Stimulated activated CD4-positive, alpha-beta T cell treated with anti-CD3 and anti-CD28 coated beads, Interleukin-12 subunit alpha, Interleukin-12 subunit beta, amount 100 ng/mL, for 24 hours (primary cell): ENCODE measurements at regions not wholly inside any gene's neighbourhood (a gene's known extent, or its start where the extent isn't known, plus 50 kb on each side); places are given as distances from the start of the nearest gene placed in this dataset.

Experiments
- DNase-seq, 2 experiments: peaks; one replicate each; pipeline ENCODE4 v3.0.0-alpha.2; 2020; ENCODE audit warnings: low read depth in 2 of 2

DNA sequence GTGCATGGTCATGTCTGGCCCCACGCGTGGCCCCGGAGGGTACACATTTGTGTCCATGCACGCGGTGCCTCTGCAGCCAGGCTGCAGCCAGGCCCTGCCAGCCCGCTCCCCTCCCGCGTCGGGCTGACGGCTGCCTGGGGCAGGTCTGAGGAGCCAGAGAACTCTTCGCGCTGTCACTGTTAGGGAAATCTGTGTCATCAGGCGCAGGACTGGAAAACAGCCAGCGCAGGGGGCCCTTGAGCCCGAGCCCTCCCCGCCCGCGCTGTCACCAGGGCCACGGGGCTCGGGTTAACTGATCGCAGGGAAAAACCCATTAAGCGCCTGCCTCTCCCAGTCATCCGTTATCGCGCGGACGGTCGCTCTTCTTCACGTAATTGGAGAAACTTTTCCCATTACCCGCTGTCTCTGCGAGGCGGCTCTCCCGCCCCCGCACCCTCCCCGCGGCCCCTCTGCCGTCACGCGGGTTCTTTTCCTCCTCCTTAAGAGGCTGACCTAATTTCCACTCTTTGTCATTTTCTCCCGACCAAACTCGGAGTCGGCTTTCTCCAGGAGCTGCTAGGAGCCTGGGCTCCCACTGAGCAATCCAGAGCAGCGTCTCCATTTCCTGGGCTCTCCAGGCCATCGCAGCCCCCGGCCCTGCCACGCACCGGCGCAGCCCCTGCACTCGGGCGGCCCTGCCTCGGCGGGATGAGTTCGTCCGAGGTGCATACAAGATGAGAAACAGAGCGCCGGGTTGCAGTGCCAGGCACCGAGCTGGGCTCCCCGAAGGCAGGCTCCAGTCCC is 57.5 kb upstream of the PRR23E start:
- DNase-seq, result peak in 1 of 2 experiments; percentile 15

DNA sequence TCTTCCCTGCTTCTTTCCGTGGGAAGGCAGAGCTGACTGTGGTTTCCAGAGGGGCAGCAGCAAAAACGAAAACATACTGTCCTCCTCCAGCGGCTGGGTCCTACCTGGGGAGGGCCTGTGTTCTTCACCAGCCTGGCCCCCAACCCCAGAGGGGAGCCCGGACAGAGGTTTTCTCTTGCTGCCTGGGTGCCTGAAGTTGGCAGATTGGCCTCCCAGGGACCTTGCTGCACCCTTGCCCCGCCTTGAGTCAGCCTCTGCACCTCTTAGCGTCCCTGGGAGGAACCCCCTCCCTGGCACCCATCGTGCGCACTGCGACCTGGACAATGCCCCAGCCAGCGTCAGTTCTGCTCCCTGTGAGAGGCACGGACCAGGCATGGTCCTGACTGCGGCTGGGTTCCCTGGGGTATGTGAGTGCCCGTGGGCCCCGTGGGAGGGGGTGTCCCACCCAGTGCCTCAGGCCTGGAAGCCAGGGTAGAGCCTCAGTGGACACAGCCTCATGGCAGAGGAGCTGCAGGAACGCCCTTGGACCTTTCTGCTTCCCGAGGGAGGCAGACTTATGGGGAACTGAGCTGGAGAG is 56.8 kb upstream of the PRR23E start:
- no peak for DNase-seq

- no peak for DNase-seq
These were observed 56.2 kb upstream of the PRR23E start for GRCh38 chr3:127136706-127137105.

DNA sequence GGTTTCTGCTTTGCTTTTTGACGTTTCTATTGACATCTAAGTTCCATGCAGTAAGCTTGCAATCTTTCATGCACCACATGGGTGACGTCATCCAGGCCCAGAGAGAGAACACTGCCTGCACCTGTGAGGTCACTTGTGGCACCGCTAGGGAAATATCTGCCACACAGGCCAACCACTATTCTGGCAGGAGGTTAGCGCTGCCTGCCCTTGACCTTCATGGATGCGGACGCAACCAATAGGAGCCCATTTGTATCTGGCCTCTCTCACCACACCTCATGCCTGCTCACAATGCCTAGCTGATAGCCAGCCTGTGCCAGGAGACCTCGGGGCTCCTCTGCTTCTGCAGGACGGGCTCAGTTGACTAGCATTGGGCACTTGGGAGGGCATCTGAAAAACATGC is 55.8 kb upstream of the PRR23E start:
- no peak for DNase-seq

GRCh38 chr3:127137757-127138536 is 55.0 kb upstream of the PRR23E start:
- no peak for DNase-seq

- DNase-seq, result no peak
These were observed 53.1 kb upstream of the PRR23E start for GRCh38 chr3:127139601-127140500.

DNA sequence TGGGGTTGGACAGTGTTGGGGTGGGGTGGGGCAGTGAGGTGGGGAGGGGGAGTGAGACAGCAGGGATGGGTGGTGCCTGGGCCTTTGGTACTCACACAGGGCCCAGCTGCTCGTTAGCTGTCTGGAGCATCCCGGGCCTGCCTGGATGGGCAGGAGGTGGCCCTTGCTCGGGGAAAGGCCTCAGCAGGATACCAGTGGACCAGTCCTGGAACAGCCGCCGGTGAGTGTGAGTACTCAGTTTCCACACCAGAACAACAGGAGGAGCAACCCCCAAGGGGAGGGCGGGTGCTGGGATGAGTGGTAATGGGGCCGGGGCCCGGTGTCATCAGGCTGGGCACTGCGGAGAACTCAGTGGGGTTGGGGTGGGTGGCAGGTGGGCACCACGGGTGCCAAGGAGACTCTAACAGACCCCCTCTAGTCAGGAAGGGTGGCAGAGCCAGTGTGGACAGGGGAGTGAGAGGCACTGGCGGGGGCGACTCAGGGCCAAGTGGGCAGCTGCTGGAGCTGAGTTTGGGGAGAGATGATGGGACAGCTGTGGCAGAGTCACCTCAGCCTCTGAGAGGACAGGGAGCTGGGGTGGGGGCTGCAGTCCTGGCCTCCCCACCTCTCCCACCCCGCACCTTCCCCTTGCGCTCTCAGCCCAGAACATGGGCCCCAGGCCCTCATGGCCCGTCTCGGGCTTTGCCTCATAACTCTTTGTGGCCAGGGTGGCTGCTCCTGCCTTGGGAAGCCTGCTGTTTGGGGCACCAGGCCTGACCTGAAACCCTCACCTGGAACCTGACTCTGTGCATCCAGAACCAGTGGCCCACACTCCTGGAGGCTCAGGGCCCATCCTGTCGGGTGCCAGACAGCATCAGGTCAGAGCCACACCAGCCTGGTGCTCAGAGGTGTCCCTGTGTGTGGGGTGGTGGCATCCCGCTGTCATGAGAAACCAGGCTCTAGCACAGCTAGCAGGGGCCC is 52.1 kb upstream of the PRR23E start:
- no peak for DNase-seq

- DNase-seq, result no peak
These were observed 50.8 kb upstream of the PRR23E start for GRCh38 chr3:127141921-127142730.
